ENCODE measurements at regions not wholly inside any gene's neighbourhood (a gene's known extent, or its start where the extent isn't known, plus 50 kb on each side); places are given as distances from the start of the nearest gene placed in this dataset.
A peak's percentile ranks its signal among the peaks of the same experiment; 100 is the strongest.

- no peak for TF ChIP-seq CTCF (IDR thresholded peaks at IDR 0.05; ENCODE audit: extremely low read depth, low read depth, low read length)
- DNase-seq (ENCODE audit: insufficient read length, low spot score, missing footprints): no peak
- H3K4me2 ChIP-seq (ENCODE audit: insufficient read depth, low read length): peak overlapping the region; percentile 34
Observed at GRCh38 chr5:168064933-168065622, 226.4 kb upstream of the WWC1 start.

GRCh38 chr5:168066536-168067208 lies 224.8 kb upstream of the WWC1 start:
- no peaks in the 10 kb centered on the region for H3K27me3 ChIP-seq (ENCODE audit: insufficient read depth, low read length)
- H3K9me3 ChIP-seq (ENCODE audit: low read depth, low read length): no peaks in the 10 kb centered on the region
- no peaks in the 10 kb centered on the region for H3K4me1 ChIP-seq (ENCODE audit: insufficient read depth, low read length)
- H3K4me3 ChIP-seq (ENCODE audit: insufficient read depth, low read length): no peak overlapping the region
- TF ChIP-seq CTCF (IDR thresholded peaks at IDR 0.05; ENCODE audit: extremely low read depth, low read depth, low read length): no peak
- DNase-seq (ENCODE audit: insufficient read length, low spot score, missing footprints): no peak
- no peaks in the 10 kb centered on the region for H3K36me3 ChIP-seq (ENCODE audit: insufficient read depth, low read length)
- H2AFZ ChIP-seq (ENCODE audit: low read length): no peak overlapping the region
- H3K4me2 ChIP-seq (ENCODE audit: insufficient read depth, low read length): no peak overlapping the region
- no peaks in the 10 kb centered on the region for H4K20me1 ChIP-seq (ENCODE audit: insufficient read depth, low read length)
- no peak overlapping the region for H3K27ac ChIP-seq (ENCODE audit: low read depth, low read length)
- H3K79me2 ChIP-seq (ENCODE audit: insufficient read depth, low read length): no peaks in the 10 kb centered on the region

More at GRCh38 chr5:168064933-168065622, 226.4 kb upstream of the WWC1 start:
- peak overlapping the region; percentile 14 for H2AFZ ChIP-seq (ENCODE audit: low read length)
- H4K20me1 ChIP-seq (ENCODE audit: insufficient read depth, low read length): no peaks in the 10 kb centered on the region
- H3K79me2 ChIP-seq (ENCODE audit: insufficient read depth, low read length): no peaks in the 10 kb centered on the region
- H3K27me3 ChIP-seq (ENCODE audit: insufficient read depth, low read length): no peaks in the 10 kb centered on the region
- peak overlapping the region; percentile 36 for H3K4me3 ChIP-seq (ENCODE audit: insufficient read depth, low read length)
- no peaks in the 10 kb centered on the region for H3K36me3 ChIP-seq (ENCODE audit: insufficient read depth, low read length)
- no peaks in the 10 kb centered on the region for H3K4me1 ChIP-seq (ENCODE audit: insufficient read depth, low read length)
- H3K27ac ChIP-seq (ENCODE audit: low read depth, low read length): no peak overlapping the region
- no peaks in the 10 kb centered on the region for H3K9me3 ChIP-seq (ENCODE audit: low read depth, low read length)

- TF ChIP-seq CTCF (IDR thresholded peaks at IDR 0.05; ENCODE audit: extremely low read depth, low read depth, low read length): no peak
Observed at GRCh38 chr5:168070761-168071160, 220.7 kb upstream of the WWC1 start.

GRCh38 chr5:168072665-168073064 lies 218.8 kb upstream of the WWC1 start:
- H3K27ac ChIP-seq (ENCODE audit: low read depth, low read length): no peak overlapping the region
- H3K27me3 ChIP-seq (ENCODE audit: insufficient read depth, low read length): no peaks in the 10 kb centered on the region
- no peaks in the 10 kb centered on the region for H4K20me1 ChIP-seq (ENCODE audit: insufficient read depth, low read length)
- no peak overlapping the region for H2AFZ ChIP-seq (ENCODE audit: low read length)
- no peaks in the 10 kb centered on the region for H3K4me1 ChIP-seq (ENCODE audit: insufficient read depth, low read length)
- no peaks in the 10 kb centered on the region for H3K9me3 ChIP-seq (ENCODE audit: low read depth, low read length)
- no peak overlapping the region for H3K4me2 ChIP-seq (ENCODE audit: insufficient read depth, low read length)
- TF ChIP-seq CTCF (IDR thresholded peaks at IDR 0.05; ENCODE audit: extremely low read depth, low read depth, low read length): no peak
- no peaks in the 10 kb centered on the region for H3K79me2 ChIP-seq (ENCODE audit: insufficient read depth, low read length)
- H3K36me3 ChIP-seq (ENCODE audit: insufficient read depth, low read length): no peaks in the 10 kb centered on the region
- DNase-seq (ENCODE audit: insufficient read length, low spot score, missing footprints): no peak
- no peak overlapping the region for H3K4me3 ChIP-seq (ENCODE audit: insufficient read depth, low read length)

More at GRCh38 chr5:168070761-168071160, 220.7 kb upstream of the WWC1 start:
- DNase-seq (ENCODE audit: insufficient read length, low spot score, missing footprints): no peak
- Histone ChIP-seq H4K20me1 (ENCODE audit: insufficient read depth, low read length) (no peaks in the 10 kb centered on the region), H3K4me1 (ENCODE audit: insufficient read depth, low read length) (no peaks in the 10 kb centered on the region), H2AFZ (ENCODE audit: low read length) (no peak overlapping the region), H3K27me3 (ENCODE audit: insufficient read depth, low read length) (no peaks in the 10 kb centered on the region), H3K4me3 (ENCODE audit: insufficient read depth, low read length) (no peak overlapping the region), H3K4me2 (ENCODE audit: insufficient read depth, low read length) (no peak overlapping the region), H3K27ac (ENCODE audit: low read depth, low read length) (no peak overlapping the region), H3K36me3 (ENCODE audit: insufficient read depth, low read length) (no peaks in the 10 kb centered on the region), H3K79me2 (ENCODE audit: insufficient read depth, low read length) (no peaks in the 10 kb centered on the region), H3K9me3 (ENCODE audit: low read depth, low read length) (no peaks in the 10 kb centered on the region)
